HEK293T (cell line): ENCODE measurements at regions not wholly inside any gene's neighbourhood (a gene's known extent, or its start where the extent isn't known, plus 50 kb on each side); places are given as distances from the start of the nearest gene placed in this dataset.
"Not testable (repeated sequence)": the region's sequence is repeated elsewhere in the genome, so short reads cannot be mapped to it uniquely, and the experiment has no call there.

Experiments
- CTCF ChIA-PET: fragments of 350-600 bp; formaldehyde crosslinking; extraction: SDS; loops from one replicate; lab custom pipeline; 2021; ENCODE audit warnings: antibody characterized with exemption, inconsistent platforms; lab: Yijun Ruan, JAX
- POLR2A ChIA-PET: fragments of 350-600 bp; formaldehyde crosslinking; extraction: SDS; loops from one replicate; lab custom pipeline; 2020; ENCODE audit warnings: antibody characterized with exemption, inconsistent platforms; lab: Yijun Ruan, JAX
- DNase-seq: peaks from one replicate; pipeline ENCODE4 v3.0.0; 2012; ENCODE audit warnings: mixed read lengths; ENCODE audit errors: extremely low spot score
- ARNT ChIP-seq: fragments of 450-650 bp; IDR thresholded peaks from 2 replicates; pipeline ENCODE4 v1.6.1; 2017; ENCODE audit warnings: mild to moderate bottlenecking
- BHLHE40 ChIP-seq: fragments of 450-650 bp; IDR thresholded peaks from 2 replicates; pipeline ENCODE4 v1.6.1; 2016; ENCODE audit warnings: mild to moderate bottlenecking, moderate library complexity, borderline replicate concordance
- CTBP1 ChIP-seq: fragments of 450-650 bp; IDR thresholded peaks from 2 replicates; pipeline ENCODE4 v1.6.1; 2016; ENCODE audit warnings: borderline replicate concordance
- ELF4 ChIP-seq: fragments of 450-650 bp; IDR thresholded peaks from 2 replicates; pipeline ENCODE4 v1.6.1; 2017; ENCODE audit warnings: antibody characterized with exemption
- FOXA1 ChIP-seq: fragments of 450-650 bp; IDR thresholded peaks from 2 replicates; pipeline ENCODE4 v1.6.1; 2016; ENCODE audit warnings: mild to moderate bottlenecking
- FOXK2 ChIP-seq: fragments of 450-650 bp; IDR thresholded peaks from 2 replicates; pipeline ENCODE4 v1.6.1; 2016; ENCODE audit warnings: mild to moderate bottlenecking
- FOXM1 ChIP-seq: fragments of 450-650 bp; IDR thresholded peaks from 2 replicates; pipeline ENCODE4 v1.6.1; 2017; ENCODE audit warnings: mild to moderate bottlenecking, borderline replicate concordance
- HDGF ChIP-seq: fragments of 450-650 bp; IDR thresholded peaks from 2 replicates; pipeline ENCODE4 v1.6.1; 2017; ENCODE audit warnings: antibody characterized with exemption, borderline replicate concordance
- L3MBTL2 ChIP-seq: fragments of 450-650 bp; conservative IDR thresholded peaks from 2 replicates; pipeline ENCODE4 v1.6.1; 2016; ENCODE audit warnings: mild to moderate bottlenecking
- LEF1 ChIP-seq: fragments of 450-650 bp; IDR thresholded peaks from 2 replicates; pipeline ENCODE4 v1.6.1; 2017; ENCODE audit warnings: mild to moderate bottlenecking, borderline replicate concordance
- NFRKB ChIP-seq: fragments of 450-650 bp; IDR thresholded peaks from 2 replicates; pipeline ENCODE4 v1.6.1; 2016; ENCODE audit warnings: mild to moderate bottlenecking, moderate library complexity
- PKNOX1 ChIP-seq: fragments of 450-650 bp; IDR thresholded peaks from 2 replicates; pipeline ENCODE4 v1.6.1; 2016
- SP1 ChIP-seq: fragments of 450-650 bp; IDR thresholded peaks from 2 replicates; pipeline ENCODE4 v1.6.1; 2017
- SUZ12 ChIP-seq: fragments of 450-650 bp; IDR thresholded peaks from 2 replicates; pipeline ENCODE4 v1.6.1; 2016; ENCODE audit warnings: mild to moderate bottlenecking
- TARDBP ChIP-seq: fragments of 450-650 bp; IDR thresholded peaks from 2 replicates; pipeline ENCODE4 v1.6.1; 2016
- ZNF384 ChIP-seq: fragments of 450-650 bp; IDR thresholded peaks from 2 replicates; pipeline ENCODE4 v1.6.1; 2016

DNA sequence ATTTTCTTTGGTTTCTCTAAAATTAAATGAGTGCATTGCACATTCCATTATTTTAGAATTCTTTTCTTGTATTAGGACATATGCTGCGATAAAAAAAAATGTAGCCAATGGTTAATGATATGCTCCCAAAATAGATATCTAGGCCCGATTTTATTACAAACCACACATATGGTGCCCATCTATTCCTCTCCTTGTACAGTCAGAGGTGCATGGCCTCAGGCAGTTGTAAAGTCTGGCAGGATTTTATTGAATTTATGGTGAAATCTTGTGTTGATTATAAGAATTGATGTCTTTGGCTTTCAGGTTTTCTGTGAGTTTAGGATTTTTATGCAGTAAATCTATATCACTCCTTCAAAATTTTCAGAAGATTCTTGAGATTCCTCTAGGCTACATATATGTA, 192.2 kb downstream of the RFPL4B start:
- no peak for TF ChIP-seq LEF1
- TF ChIP-seq HDGF: no peak
- TF ChIP-seq FOXM1: no peak
- no peak for TF ChIP-seq ELF4
- DNase-seq: no peak
- ChIA-PET CTCF (no interaction called here), POLR2A (no interaction called here)

- POLR2A ChIA-PET, DNase-seq, CTCF ChIA-PET: not testable (repeated sequence)
Observed at GRCh38 chr6:112541847-112542246, 194.7 kb downstream of the RFPL4B start.

GRCh38 chr6:112547321-112548085, 200.4 kb downstream of the RFPL4B start:
- POLR2A ChIA-PET, DNase-seq: not testable (repeated sequence)
- CTCF ChIA-PET: interaction anchor here (0.6 kb wide), 1 partner anchor 937 kb away, joined by 4 read pairs; no protein-coding TSS in a partner anchor

DNA sequence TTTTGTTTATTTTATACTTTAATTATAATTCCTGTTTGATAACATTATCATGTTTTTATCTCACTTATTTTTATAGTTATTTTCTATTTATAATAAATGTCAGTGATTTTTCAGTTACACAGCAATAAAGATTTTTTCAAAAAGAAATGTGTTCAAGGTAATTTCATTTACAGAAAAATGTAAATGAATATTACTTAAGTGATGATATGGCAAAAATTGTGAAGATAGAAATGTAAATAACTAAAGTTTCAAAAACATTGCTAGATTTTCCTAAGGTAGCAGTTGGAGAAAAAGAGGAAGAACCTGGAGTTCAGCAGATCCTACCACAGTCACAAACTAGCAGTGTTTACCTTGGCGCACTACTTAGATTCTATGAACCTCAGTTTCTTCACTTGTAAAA, 202.6 kb downstream of the RFPL4B start:
- CTCF ChIA-PET: no interaction called here
- TF ChIP-seq LEF1 (no peak), TARDBP (no peak), NFRKB (no peak), FOXK2 (no peak), FOXM1 (no peak), FOXA1 (no peak), L3MBTL2 (no peak), SP1 (no peak), BHLHE40 (no peak), SUZ12 (no peak), ARNT (no peak), ELF4 (no peak), ZNF384 (no peak), PKNOX1 (no peak), CTBP1 (no peak), HDGF (no peak)
- POLR2A ChIA-PET: no interaction called here

DNA sequence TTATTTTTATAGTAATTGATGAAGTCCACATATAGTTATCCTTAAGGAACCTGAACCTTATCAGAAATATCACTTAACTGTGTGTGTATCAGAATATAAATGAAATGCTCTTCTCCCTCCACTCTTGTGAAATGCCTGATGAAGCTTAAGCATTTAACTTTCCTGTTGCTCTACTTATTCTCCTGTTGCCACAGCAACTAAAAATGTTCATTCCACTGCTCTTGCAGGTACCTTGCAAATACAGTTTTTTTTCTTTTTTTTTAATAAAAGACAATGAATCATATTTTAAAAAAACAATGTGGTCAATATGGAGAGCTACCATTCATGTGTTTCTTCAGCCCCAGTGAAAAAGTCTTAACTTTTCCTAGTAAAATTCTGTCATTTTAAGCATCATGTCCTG, 210.3 kb downstream of the RFPL4B start:
- no peak for DNase-seq
- CTCF ChIA-PET: no interaction called here
- TF ChIP-seq BHLHE40: no peak
- TF ChIP-seq ELF4: no peak
- TF ChIP-seq ZNF384: no peak
- POLR2A ChIA-PET: no interaction called here

More for the DNA sequence above, 202.6 kb downstream of the RFPL4B start:
- no peak for DNase-seq

- TF ChIP-seq FOXA1 (no peak), SP1 (no peak), NFRKB (no peak), TARDBP (no peak), L3MBTL2 (no peak), FOXM1 (no peak), ZNF384 (no peak), PKNOX1 (no peak), SUZ12 (no peak), ELF4 (no peak), BHLHE40 (no peak), FOXK2 (no peak), HDGF (no peak)
- ChIA-PET CTCF (no interaction called here), POLR2A (no interaction called here)
- DNase-seq: no peak
Observed at GRCh38 chr6:112557961-112558360, 210.8 kb downstream of the RFPL4B start.

GRCh38 chr6:112560651-112561050, 213.5 kb downstream of the RFPL4B start:
- no peak for TF ChIP-seq LEF1
- ChIA-PET POLR2A (no interaction called here), CTCF (interaction anchor here (0.5 kb wide), 1 partner anchor 183 kb away, joined by 5 read pairs; no protein-coding TSS in a partner anchor)
- DNase-seq: no peak
